Fibroblast of skin of right biceps (primary cell): ENCODE measurements at regions not wholly inside any gene's neighbourhood (a gene's known extent, or its start where the extent isn't known, plus 50 kb on each side); places are given as distances from the start of the nearest gene placed in this dataset.
"Not testable (repeated sequence)": the region's sequence is repeated elsewhere in the genome, so short reads cannot be mapped to it uniquely, and the experiment has no call there.

Source experiments
- DNase-seq: peaks from one replicate; pipeline ENCODE4 v3.0.0-alpha.2; 2013

DNA sequence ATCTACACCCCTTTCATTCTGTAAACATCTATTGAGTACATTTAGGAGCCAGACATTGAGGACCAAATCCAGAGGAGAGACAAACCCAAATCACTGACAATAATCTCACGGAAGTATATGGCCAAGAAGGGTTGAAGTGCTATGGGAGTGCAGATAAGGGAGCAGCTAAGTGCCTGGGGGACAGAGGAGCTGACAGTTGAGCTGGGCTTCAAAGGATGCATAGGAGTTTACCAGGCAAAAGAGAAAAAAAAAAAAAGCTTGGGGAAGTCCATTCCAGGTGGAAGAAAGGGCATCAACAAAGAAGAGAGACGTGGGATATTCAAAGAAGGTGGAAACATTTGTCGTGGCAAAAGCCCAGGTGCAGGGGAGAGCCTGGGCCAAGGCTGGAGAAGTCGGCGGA lies 60.5 kb upstream of the NANOS1 start:
- DNase-seq, result no peak

DNA sequence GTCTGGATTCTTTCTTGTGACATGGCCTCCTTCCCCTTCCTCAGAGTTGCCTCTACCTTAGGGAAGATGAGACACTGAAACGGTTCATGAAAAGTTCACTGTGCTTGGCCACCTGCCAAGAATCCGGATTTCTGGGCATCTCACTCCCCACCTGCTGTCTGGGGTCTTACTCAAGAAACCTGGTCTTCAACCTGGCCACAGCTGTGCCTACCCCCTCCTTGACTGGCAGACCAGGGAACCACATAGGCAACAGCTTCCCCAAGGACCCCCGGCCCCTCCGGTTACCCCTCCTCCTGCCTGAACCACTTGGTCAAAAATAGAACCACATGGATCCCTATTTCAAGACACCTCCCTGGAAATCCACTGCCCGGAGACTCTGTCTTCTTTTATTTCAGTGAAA lies 58.7 kb upstream of the NANOS1 start:
- no peak for DNase-seq

DNA sequence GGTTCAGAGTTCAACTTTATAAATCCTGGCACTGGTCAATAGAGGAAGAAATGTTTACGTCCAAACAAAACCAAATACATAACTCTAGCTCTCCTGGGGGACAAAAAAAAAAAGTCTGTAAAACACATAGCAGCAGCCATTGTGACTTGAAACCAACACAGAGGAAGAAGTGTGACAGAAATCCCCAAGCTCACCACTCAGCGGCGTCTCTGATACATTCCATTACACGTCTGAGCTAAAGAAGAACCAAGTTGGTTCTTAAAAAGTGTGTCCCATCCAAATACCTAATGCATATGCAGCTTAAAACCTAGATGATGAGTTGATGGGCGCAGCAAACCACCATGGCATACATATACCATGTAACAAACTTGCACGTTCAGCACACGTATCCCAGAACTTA lies 58.3 kb upstream of the NANOS1 start:
- no peak for DNase-seq

DNA sequence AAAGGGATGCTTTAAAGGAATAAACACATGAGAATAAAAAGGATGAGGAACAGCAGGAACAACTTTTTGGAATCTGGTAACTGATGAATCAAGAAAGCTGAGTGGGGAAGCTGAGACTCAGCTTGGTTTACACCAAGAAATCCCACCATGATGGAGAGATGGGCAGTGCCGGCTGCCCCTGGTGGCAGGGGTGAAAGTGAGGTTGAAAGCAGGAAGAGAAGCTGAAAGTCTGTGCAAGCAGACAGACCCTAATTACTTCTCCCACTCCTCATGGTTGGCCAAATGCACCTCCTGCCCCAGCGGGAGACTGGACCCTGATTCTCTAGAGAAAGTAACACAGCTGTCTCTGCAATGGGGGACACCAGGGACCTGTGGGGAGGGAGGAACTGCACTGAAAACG lies 57.6 kb upstream of the NANOS1 start:
- DNase-seq, result no peak

DNA sequence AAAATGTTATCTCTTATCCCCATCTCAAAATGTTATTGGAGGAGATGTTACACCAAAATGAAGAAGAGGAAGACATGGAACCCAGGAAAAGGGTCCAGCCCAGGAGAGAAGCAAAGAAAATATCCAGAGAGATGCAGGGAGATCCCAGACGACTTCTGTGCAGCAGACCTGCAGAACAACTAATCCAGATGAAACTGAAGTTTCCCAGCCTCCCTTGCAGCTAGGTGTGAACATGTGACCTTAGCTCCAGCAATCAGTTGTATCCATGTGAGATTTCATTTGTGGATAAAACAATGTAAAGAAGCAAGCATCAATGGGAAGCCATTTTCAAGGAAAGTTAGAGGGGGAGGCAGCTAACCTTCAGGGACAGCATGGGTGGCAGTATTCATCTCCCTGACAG lies 55.8 kb upstream of the NANOS1 start:
- no peak for DNase-seq

DNA sequence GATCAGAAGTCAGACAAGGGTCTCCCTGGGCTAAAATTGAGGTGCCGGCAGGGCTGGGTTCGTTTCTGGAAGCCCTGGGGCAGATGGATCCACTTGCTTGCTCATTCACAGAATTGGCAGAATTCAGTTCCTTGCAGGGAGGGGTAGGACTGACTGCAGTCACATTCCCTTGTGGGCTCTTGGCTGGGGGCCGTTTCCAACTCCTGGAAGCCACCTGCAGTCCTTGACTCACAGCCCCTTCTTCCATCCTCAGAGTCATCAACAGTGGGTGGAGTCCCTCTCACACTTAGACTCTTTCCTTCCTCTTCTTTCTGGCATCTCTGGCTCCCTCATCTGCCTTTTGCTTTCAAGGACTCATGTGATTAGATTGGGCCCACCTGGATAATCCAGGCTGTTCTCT lies 54.6 kb upstream of the NANOS1 start:
- no peak for DNase-seq

DNA sequence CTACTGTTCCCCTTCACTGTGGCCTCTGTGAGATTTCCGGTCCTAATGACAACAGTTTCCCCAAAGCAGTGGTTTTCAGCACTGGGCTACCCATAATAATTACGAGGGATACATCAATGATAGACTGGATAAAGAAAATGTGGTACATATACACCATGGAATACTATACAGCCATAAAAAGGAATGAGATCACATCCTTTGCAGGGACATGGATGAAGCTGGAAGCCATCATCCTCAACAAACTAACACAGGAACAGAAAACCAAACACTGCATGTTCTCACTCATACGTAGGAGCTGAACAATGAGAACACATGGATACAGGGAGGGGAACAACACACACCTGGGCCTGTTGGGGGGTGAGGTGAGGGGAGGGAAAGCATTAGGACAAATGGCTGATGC lies 53.3 kb upstream of the NANOS1 start:
- DNase-seq, result not testable (repeated sequence)

DNA sequence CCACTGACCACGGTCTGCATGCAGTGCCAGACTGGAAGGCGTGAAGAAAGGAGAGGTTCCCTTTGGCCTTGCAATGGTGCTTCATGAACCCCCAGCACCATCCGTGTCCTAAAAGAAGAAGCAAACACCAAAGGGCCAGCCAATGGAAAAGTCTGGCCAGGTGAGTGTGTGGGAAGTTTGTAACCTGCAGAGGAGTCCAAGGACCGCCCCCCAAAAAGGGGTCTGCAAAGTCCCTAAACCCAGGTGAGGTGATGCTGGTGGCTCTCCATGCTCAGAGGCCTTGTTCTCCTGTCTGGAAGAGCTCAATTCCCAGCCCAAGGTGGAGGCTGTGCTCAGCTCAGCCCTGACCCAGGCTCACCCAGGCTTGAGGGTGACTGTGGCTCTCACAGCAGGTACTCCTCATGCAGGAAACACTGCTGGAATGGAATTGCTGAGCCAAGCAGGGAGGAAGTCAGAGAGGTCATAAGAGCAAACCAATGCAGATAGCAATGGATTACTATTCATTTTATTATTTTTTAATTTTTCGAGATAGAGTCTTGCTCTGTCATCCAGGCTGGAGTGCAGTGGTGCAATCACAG lies 52.4 kb upstream of the NANOS1 start:
- DNase-seq, result no peak

DNA sequence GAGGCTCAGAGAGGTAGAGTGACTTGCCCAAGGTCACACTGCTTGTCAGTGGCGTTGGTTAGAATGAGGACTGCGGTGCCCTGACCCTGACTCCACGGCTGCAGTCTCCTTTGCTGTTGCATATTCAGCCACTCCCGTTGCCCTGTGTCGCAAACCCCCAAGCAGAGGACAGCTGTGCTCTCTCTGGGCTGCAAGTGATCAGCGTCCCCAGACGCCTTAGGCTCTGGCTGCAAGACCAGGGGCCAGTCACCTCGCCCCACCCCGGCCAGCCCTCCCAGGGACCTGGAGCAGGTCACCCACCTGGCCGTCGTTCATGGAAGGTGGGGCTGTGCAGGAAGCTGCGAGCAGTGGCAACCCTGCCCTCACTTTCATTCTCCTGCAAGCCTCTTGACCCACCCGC lies 51.7 kb upstream of the NANOS1 start:
- DNase-seq, result no peak

DNA sequence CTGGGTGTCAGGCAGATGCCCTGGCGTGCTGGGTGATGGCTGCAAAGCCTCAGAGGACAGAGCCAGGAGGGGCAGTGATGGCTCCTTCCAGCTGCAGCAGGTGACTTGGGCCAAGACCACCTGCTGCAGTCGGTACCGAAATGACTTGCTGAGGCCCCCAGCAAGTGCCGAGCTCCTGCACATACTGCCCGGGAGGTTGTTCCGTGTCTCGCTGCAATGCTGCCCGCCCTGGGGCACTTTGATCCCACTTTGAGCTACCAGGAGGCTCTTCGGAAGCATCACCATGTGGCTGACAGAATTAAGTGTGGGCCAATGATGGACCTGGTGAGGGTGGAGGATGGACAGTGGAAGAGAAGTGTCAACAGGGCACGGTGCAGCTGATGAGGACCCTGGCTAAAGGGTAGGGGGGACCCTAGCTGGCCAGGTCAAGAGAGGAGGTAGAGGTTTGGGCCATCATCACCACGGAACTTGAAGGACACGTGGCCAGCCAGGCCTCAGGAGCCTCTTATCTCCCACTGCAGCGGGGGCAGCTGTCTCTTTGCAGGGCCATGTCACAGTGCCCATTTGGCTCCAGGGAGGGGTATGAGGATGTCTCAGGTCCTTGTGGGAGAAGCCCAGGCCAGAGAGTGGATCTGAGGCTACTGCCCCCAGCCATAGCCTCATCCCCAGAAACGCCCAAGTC lies 51.1 kb upstream of the NANOS1 start:
- DNase-seq, result no peak

DNA sequence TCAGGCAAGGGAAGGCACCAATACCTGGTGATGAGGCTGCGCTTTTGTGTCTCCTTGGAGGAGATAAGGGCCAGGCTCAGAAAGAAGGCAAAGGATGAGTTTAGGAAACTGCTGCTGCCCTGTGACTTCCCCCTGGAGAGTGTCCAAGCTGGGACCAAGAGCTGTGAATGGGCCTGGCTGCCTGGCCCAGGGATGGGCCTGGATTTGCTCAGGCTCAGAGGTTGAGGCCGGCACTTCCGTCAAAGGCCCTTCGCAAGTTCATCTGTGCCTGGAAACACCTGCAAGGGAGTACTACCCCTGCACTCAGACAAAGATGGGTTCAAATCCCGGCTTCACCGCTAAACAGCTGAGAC lies 50.5 kb upstream of the NANOS1 start:
- no peak for DNase-seq

DNA sequence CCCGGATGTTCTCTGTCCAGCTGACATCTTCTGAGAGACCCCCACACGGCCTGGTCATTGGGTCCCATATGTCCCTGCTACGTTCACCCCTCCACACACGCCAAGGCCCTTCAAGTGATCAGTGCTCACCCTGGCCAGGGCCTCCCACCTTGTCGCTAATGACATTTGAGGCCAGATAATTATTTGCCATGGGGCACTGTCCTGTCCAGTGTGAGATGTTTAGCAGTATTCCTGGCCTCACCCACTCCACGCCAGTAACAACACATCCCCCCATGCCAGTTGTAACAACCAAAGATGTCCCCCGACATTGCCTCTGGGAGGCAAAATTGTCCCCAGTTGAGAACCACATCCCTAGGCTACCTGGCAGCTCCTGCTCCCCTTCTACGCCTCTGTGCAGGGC lies 49.9 kb upstream of the NANOS1 start:
- DNase-seq, result no peak
